Esophagus squamous epithelium (tissue), 4 donors: ENCODE measurements at regions not wholly inside any gene's neighbourhood (a gene's known extent, or its start where the extent isn't known, plus 50 kb on each side); places are given as distances from the start of the nearest gene placed in this dataset.

Experiments used
- CTCF ChIP-seq, 6 experiments: fragments of 450-650 bp in 4 of 6; fragments of 200-600 bp in 2 of 6; sonication (generic) in 2 of 6; IDR thresholded peaks; one replicate each; pipeline ENCODE4 v1.5.1; 2016 to 2019; ENCODE audit warnings: antibody characterized with exemption in 6 of 6, mild to moderate bottlenecking in 4 of 6, moderate library complexity in 4 of 6
- POLR2A ChIP-seq, 4 donors: fragments of 450-650 bp; IDR thresholded peaks; one replicate each; pipeline ENCODE4 v1.6.1; 2017; ENCODE audit warnings: antibody characterized with exemption in 4 of 4, mild to moderate bottlenecking in 4 of 4, moderate library complexity in 3 of 4

- TF ChIP-seq CTCF (IDR thresholded peaks at IDR 0.05) (no peak), POLR2A (IDR thresholded peaks at IDR 0.05) (no peak)
These were observed 1150.8 kb upstream of the FANCL start for GRCh38 chr2:59391896-59392295.
